HEK293 (cell line): ENCODE measurements at regions not wholly inside any gene's neighbourhood (a gene's known extent, or its start where the extent isn't known, plus 50 kb on each side); places are given as distances from the start of the nearest gene placed in this dataset.

ENCODE experiments used
- CTCF ChIA-PET: fragments of 350-600 bp; formaldehyde crosslinking; extraction: SDS; loops from one replicate; lab custom pipeline; 2021; ENCODE audit warnings: antibody characterized with exemption; lab: Yijun Ruan, JAX
- POLR2A ChIA-PET: fragments of 300-600 bp; formaldehyde crosslinking; extraction: SDS; loops from one replicate; lab custom pipeline; 2020; ENCODE audit warnings: antibody characterized with exemption, inconsistent platforms; lab: Yijun Ruan, JAX
- H3K27ac ChIP-seq: fragments of 200-500 bp; sonication (Bioruptor generic); 2 replicates; pipeline ENCODE4 v1.5.1; 2014; ENCODE audit warnings: low read depth, low read length, control low read depth, inconsistent platforms; ENCODE audit errors: extremely low read depth
- H3K36me3 ChIP-seq, 2 experiments: fragments of 200-500 bp in 1 of 2; sonication (Bioruptor generic) in 1 of 2; 1 replicate in 1 of 2; 2 replicates in 1 of 2; pipeline ENCODE4 v1.5.1; 2014 to 2017; ENCODE audit warnings: inconsistent platforms in 2 of 2, low read length in 2 of 2; ENCODE audit not compliant: control insufficient read depth in 2 of 2, insufficient read depth in 1 of 2
- H3K4me1 ChIP-seq: fragments of 200-500 bp; sonication (Bioruptor generic); 2 replicates; pipeline ENCODE4 v1.5.1; 2014; ENCODE audit warnings: mild to moderate bottlenecking, low read length, inconsistent platforms; ENCODE audit not compliant: control insufficient read depth, insufficient read depth
- H3K4me3 ChIP-seq: 2 replicates; pipeline ENCODE4 v1.5.1; 2011; ENCODE audit warnings: low read depth, mild to moderate bottlenecking, control low read depth, low read length, moderate library complexity
- H3K9me3 ChIP-seq: fragments of 200-500 bp; sonication (Bioruptor generic); 2 replicates; pipeline ENCODE4 v1.5.1; 2014; ENCODE audit warnings: low read depth, low read length, inconsistent platforms; ENCODE audit not compliant: control insufficient read depth, insufficient read depth
- IKZF3 ChIP-seq: fragments of 450-650 bp; IDR thresholded peaks from 2 replicates; pipeline ENCODE4 v1.5.0; 2018; ENCODE audit warnings: missing biosample characterization, mild to moderate bottlenecking, missing genetic modification characterization, moderate library complexity
- MEIS1 ChIP-seq: sonication (generic); formaldehyde crosslinking; IDR thresholded peaks from 2 replicates; pipeline ENCODE4 v1.8.1; 2022; ENCODE audit warnings: missing genetic modification reagents, mild to moderate bottlenecking, borderline replicate concordance
- MZF1 ChIP-seq: fragments of 450-650 bp; formaldehyde crosslinking; IDR thresholded peaks from 2 replicates; pipeline ENCODE4 v1.5.1; 2017; ENCODE audit warnings: missing biosample characterization, missing genetic modification characterization, borderline replicate concordance
- SCRT1 ChIP-seq: fragments of 450-650 bp; formaldehyde crosslinking; IDR thresholded peaks from 2 replicates; pipeline ENCODE4 v1.5.1; 2016; ENCODE audit warnings: missing biosample characterization, missing genetic modification characterization, borderline replicate concordance
- ZBTB1 ChIP-seq: fragments of 450-650 bp; formaldehyde crosslinking; IDR thresholded peaks from 2 replicates; pipeline ENCODE4 v1.5.1; 2016; ENCODE audit warnings: missing biosample characterization, missing genetic modification characterization
- ZBTB48 ChIP-seq: fragments of 450-650 bp; formaldehyde crosslinking; IDR thresholded peaks from 2 replicates; pipeline ENCODE4 v1.5.1; 2016; ENCODE audit warnings: missing biosample characterization, missing genetic modification characterization
- ZFP3 ChIP-seq: fragments of 450-650 bp; formaldehyde crosslinking; IDR thresholded peaks from 2 replicates; pipeline ENCODE4 v1.5.1; 2016; ENCODE audit warnings: low read depth, missing biosample characterization, missing genetic modification characterization
- ZFP37 ChIP-seq: fragments of 450-650 bp; formaldehyde crosslinking; IDR thresholded peaks from 2 replicates; pipeline ENCODE4 v1.5.1; 2016; ENCODE audit warnings: missing biosample characterization, missing genetic modification characterization
- ZNF184 ChIP-seq: fragments of 450-650 bp; IDR thresholded peaks from 2 replicates; pipeline ENCODE4 v1.5.1; 2018; ENCODE audit warnings: missing biosample characterization, mild to moderate bottlenecking, missing genetic modification characterization
- ZNF48 ChIP-seq: fragments of 450-650 bp; formaldehyde crosslinking; IDR thresholded peaks from 2 replicates; pipeline ENCODE4 v1.5.1; 2016; ENCODE audit warnings: missing biosample characterization, missing genetic modification characterization
- ZNF501 ChIP-seq: fragments of 450-650 bp; formaldehyde crosslinking; IDR thresholded peaks from 2 replicates; pipeline ENCODE4 v1.5.1; 2016; ENCODE audit warnings: missing biosample characterization, missing genetic modification characterization
- ZNF530 ChIP-seq: fragments of 450-650 bp; formaldehyde crosslinking; IDR thresholded peaks from 2 replicates; pipeline ENCODE4 v1.5.1; 2016; ENCODE audit warnings: low read depth, missing biosample characterization, missing genetic modification characterization
- ZNF600 ChIP-seq: fragments of 450-650 bp; formaldehyde crosslinking; IDR thresholded peaks from 2 replicates; pipeline ENCODE4 v1.5.1; 2016; ENCODE audit warnings: missing biosample characterization, missing genetic modification characterization
- ZNF768 ChIP-seq: fragments of 450-650 bp; formaldehyde crosslinking; IDR thresholded peaks from 2 replicates; pipeline ENCODE4 v1.5.1; 2018; ENCODE audit warnings: missing biosample characterization, mild to moderate bottlenecking, missing genetic modification characterization
- ZNF776 ChIP-seq: fragments of 450-650 bp; formaldehyde crosslinking; IDR thresholded peaks from 2 replicates; pipeline ENCODE4 v1.5.0; 2017; ENCODE audit warnings: missing biosample characterization, missing genetic modification characterization, borderline replicate concordance
- ZNF777 ChIP-seq: fragments of 450-650 bp; formaldehyde crosslinking; IDR thresholded peaks from 2 replicates; pipeline ENCODE4 v1.5.1; 2017; ENCODE audit warnings: missing biosample characterization, missing genetic modification characterization, borderline replicate concordance
- ZNF791 ChIP-seq: fragments of 450-650 bp; formaldehyde crosslinking; IDR thresholded peaks from 2 replicates; pipeline ENCODE4 v1.5.1; 2016; ENCODE audit warnings: missing biosample characterization, missing genetic modification characterization
- ZNF830 ChIP-seq: fragments of 450-650 bp; IDR thresholded peaks from 2 replicates; pipeline ENCODE4 v1.5.0; 2018; ENCODE audit warnings: missing biosample characterization, missing genetic modification characterization, low read depth, mild to moderate bottlenecking, moderate library complexity
- ZSCAN30 ChIP-seq: fragments of 450-650 bp; IDR thresholded peaks from 2 replicates; pipeline ENCODE4 v1.5.1; 2018; ENCODE audit warnings: missing biosample characterization, mild to moderate bottlenecking, missing genetic modification characterization, moderate library complexity
- TF ChIP-seq, protein P1 (sequence below): fragments of 450-650 bp; formaldehyde crosslinking; IDR thresholded peaks from 2 replicates; pipeline ENCODE4 v1.5.1; 2016; ENCODE audit warnings: missing biosample characterization, missing genetic modification characterization
- TF ChIP-seq, protein P2 (sequence below): fragments of 450-650 bp; formaldehyde crosslinking; IDR thresholded peaks from 2 replicates; pipeline ENCODE4 v1.5.1; 2016; ENCODE audit warnings: missing biosample characterization, missing genetic modification characterization, borderline replicate concordance
- TF ChIP-seq, protein P3 (sequence below): fragments of 450-650 bp; formaldehyde crosslinking; IDR thresholded peaks from 2 replicates; pipeline ENCODE4 v1.5.1; 2016; ENCODE audit warnings: missing biosample characterization, missing genetic modification characterization

DNA sequence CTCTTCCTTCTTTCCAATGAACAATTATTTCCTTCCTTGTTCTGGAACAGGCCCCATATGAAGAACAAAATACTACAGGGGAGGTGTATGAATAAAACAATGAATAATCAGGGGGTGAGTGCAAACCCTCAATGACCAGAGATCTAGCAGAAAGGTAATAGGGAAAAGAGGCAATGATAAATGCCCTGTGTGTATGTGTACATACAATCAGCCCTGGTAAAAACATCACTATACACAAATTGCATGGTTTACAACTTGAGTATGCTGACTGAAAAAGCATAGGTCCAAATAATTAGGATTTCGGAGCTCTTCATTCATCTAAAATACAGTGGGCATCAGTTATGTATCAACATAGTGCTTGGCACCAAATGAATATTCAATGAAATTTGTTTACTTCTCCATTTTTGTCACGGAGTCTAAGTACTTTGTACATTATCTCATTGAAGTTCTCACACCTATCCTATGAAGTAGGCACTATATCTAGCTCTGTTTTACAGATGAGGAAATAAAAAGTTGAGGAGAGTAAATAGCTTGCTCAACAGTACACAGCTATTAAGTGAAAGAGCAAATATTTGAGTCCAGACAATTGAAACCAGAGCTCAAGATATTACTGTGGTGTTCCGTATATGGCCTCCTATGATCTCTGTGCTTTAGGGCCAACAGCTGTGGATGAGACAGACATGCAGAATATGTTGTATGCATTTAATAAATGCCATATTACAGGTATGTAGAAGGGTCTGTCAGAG, 1065.4 kb downstream of the SORCS3 start:
- no peak overlapping the region for H3K4me3 ChIP-seq
- no peaks in the 10 kb centered on the region for H3K36me3 ChIP-seq
- no peaks in the 10 kb centered on the region for H3K4me1 ChIP-seq
- no peaks in the 10 kb centered on the region for H3K9me3 ChIP-seq
- TF ChIP-seq ZSCAN30 (tag by site-specific recombination), result no peak
- no peak for TF ChIP-seq ZNF48 (tag by site-specific recombination)
- TF ChIP-seq MEIS1, result no peak
- TF ChIP-seq ZFP3 (tag by site-specific recombination), result no peak
- TF ChIP-seq ZNF791 (tag by site-specific recombination), result no peak
- TF ChIP-seq, protein P1, sequence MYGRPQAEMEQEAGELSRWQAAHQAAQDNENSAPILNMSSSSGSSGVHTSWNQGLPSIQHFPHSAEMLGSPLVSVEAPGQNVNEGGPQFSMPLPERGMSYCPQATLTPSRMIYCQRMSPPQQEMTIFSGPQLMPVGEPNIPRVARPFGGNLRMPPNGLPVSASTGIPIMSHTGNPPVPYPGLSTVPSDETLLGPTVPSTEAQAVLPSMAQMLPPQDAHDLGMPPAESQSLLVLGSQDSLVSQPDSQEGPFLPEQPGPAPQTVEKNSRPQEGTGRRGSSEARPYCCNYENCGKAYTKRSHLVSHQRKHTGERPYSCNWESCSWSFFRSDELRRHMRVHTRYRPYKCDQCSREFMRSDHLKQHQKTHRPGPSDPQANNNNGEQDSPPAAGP (tag by site-specific recombination), result no peak
- TF ChIP-seq ZBTB48 (tag by site-specific recombination), result no peak
- TF ChIP-seq ZNF777, result no peak
- no peak for TF ChIP-seq ZNF830 (tag by site-specific recombination)
- no peak for TF ChIP-seq SCRT1 (tag by site-specific recombination)
- POLR2A ChIA-PET, result no interaction called here
- H3K27ac ChIP-seq, result no peak overlapping the region
- CTCF ChIA-PET, result no interaction called here

DNA sequence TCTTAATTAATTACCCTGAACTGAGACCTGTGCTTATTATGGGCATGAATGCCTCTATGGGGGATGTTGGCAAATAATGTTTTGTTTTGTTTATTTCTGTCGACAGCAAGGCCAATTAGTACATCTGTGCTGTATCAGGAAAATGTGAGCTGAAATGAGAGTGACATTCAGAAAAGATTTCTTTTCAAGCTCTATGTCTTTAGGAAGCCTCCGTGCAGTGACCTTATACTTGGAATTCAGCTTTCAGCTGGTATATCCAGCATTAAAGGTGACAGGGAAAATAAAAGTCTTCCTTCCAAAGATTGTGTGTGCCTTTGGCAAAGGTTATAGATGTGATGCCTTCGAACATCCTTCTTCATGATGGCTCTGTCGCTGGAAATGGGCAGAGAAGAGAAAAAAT, 1061.1 kb downstream of the SORCS3 start:
- Histone ChIP-seq H3K27ac (no peak overlapping the region), H3K4me3 (no peak overlapping the region), H3K4me1 (no peaks in the 10 kb centered on the region), H3K36me3 (no peaks in the 10 kb centered on the region), H3K9me3 (no peaks in the 10 kb centered on the region)
- CTCF ChIA-PET, result no interaction called here
- POLR2A ChIA-PET, result no interaction called here
- TF ChIP-seq, protein P1 (tag by site-specific recombination), result no peak
- TF ChIP-seq ZNF600 (tag by site-specific recombination) (no peak), MEIS1 (no peak), ZBTB1 (tag by site-specific recombination) (no peak), ZNF184 (tag by site-specific recombination) (no peak), MZF1 (tag by site-specific recombination) (no peak), ZFP37 (no peak), ZNF768 (tag by site-specific recombination) (no peak), IKZF3 (tag by site-specific recombination) (no peak), ZNF530 (tag by site-specific recombination) (no peak), ZNF776 (no peak), ZNF501 (tag by site-specific recombination) (no peak)
- TF ChIP-seq, protein P2, sequence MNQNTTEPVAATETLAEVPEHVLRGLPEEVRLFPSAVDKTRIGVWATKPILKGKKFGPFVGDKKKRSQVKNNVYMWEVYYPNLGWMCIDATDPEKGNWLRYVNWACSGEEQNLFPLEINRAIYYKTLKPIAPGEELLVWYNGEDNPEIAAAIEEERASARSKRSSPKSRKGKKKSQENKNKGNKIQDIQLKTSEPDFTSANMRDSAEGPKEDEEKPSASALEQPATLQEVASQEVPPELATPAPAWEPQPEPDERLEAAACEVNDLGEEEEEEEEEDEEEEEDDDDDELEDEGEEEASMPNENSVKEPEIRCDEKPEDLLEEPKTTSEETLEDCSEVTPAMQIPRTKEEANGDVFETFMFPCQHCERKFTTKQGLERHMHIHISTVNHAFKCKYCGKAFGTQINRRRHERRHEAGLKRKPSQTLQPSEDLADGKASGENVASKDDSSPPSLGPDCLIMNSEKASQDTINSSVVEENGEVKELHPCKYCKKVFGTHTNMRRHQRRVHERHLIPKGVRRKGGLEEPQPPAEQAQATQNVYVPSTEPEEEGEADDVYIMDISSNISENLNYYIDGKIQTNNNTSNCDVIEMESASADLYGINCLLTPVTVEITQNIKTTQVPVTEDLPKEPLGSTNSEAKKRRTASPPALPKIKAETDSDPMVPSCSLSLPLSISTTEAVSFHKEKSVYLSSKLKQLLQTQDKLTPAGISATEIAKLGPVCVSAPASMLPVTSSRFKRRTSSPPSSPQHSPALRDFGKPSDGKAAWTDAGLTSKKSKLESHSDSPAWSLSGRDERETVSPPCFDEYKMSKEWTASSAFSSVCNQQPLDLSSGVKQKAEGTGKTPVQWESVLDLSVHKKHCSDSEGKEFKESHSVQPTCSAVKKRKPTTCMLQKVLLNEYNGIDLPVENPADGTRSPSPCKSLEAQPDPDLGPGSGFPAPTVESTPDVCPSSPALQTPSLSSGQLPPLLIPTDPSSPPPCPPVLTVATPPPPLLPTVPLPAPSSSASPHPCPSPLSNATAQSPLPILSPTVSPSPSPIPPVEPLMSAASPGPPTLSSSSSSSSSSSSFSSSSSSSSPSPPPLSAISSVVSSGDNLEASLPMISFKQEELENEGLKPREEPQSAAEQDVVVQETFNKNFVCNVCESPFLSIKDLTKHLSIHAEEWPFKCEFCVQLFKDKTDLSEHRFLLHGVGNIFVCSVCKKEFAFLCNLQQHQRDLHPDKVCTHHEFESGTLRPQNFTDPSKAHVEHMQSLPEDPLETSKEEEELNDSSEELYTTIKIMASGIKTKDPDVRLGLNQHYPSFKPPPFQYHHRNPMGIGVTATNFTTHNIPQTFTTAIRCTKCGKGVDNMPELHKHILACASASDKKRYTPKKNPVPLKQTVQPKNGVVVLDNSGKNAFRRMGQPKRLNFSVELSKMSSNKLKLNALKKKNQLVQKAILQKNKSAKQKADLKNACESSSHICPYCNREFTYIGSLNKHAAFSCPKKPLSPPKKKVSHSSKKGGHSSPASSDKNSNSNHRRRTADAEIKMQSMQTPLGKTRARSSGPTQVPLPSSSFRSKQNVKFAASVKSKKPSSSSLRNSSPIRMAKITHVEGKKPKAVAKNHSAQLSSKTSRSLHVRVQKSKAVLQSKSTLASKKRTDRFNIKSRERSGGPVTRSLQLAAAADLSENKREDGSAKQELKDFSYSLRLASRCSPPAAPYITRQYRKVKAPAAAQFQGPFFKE (tag by site-specific recombination), result no peak
- TF ChIP-seq, protein P3, sequence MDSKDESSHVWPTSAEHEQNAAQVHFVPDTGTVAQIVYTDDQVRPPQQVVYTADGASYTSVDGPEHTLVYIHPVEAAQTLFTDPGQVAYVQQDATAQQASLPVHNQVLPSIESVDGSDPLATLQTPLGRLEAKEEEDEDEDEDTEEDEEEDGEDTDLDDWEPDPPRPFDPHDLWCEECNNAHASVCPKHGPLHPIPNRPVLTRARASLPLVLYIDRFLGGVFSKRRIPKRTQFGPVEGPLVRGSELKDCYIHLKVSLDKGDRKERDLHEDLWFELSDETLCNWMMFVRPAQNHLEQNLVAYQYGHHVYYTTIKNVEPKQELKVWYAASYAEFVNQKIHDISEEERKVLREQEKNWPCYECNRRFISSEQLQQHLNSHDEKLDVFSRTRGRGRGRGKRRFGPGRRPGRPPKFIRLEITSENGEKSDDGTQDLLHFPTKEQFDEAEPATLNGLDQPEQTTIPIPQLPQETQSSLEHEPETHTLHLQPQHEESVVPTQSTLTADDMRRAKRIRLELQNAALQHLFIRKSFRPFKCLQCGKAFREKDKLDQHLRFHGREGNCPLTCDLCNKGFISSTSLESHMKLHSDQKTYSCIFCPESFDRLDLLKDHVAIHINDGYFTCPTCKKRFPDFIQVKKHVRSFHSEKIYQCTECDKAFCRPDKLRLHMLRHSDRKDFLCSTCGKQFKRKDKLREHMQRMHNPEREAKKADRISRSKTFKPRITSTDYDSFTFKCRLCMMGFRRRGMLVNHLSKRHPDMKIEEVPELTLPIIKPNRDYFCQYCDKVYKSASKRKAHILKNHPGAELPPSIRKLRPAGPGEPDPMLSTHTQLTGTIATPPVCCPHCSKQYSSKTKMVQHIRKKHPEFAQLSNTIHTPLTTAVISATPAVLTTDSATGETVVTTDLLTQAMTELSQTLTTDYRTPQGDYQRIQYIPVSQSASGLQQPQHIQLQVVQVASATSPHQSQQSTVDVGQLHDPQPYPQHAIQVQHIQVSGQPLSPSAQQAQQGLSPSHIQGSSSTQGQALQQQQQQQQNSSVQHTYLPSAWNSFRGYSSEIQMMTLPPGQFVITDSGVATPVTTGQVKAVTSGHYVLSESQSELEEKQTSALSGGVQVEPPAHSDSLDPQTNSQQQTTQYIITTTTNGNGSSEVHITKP, result no peak
